DOHH2 (cell line): ENCODE measurements at regions not wholly inside any gene's neighbourhood (a gene's known extent, or its start where the extent isn't known, plus 50 kb on each side); places are given as distances from the start of the nearest gene placed in this dataset.

Experiments
- H3F3A ChIP-seq: fragments of 200-600 bp; sonication (generic), shearing (Covaris generic); 2 replicates; pipeline ENCODE4 v1.6.0; 2016; ENCODE audit warnings: antibody characterized with exemption, mild to moderate bottlenecking; ENCODE audit not compliant: control insufficient read depth, insufficient read depth
- H3K27ac ChIP-seq: fragments of 200-600 bp; sonication (generic); 2 replicates; pipeline ENCODE4 v1.5.1; 2014; ENCODE audit warnings: low read depth, mild to moderate bottlenecking, low read length, moderate library complexity
- H3K27me3 ChIP-seq: fragments of 200-600 bp; sonication (generic); 2 replicates; pipeline ENCODE4 v1.6.1; 2014; ENCODE audit warnings: mild to moderate bottlenecking, low read length, mixed read lengths; ENCODE audit not compliant: control insufficient read depth
- H3K36me3 ChIP-seq: fragments of 200-600 bp; sonication (generic); 2 replicates; pipeline ENCODE4 v1.6.1; 2014; ENCODE audit warnings: mild to moderate bottlenecking, low read length, moderate library complexity, mixed read lengths; ENCODE audit not compliant: control insufficient read depth
- H3K4me1 ChIP-seq: fragments of 200-600 bp; sonication (generic); 2 replicates; pipeline ENCODE4 v1.6.1; 2014; ENCODE audit warnings: mild to moderate bottlenecking, low read length, mixed read lengths; ENCODE audit not compliant: control insufficient read depth
- H3K4me2 ChIP-seq: fragments of 200-600 bp; sonication (generic); 2 replicates; pipeline ENCODE4 v1.6.0; 2014; ENCODE audit warnings: mild to moderate bottlenecking, low read length, moderate library complexity
- H3K4me3 ChIP-seq: fragments of 200-600 bp; sonication (generic); 2 replicates; pipeline ENCODE4 v1.5.1; 2014; ENCODE audit warnings: mild to moderate bottlenecking, low read length, mixed read lengths
- H3K79me2 ChIP-seq: fragments of 200-600 bp; sonication (generic); 2 replicates; pipeline ENCODE4 v1.6.1; 2014; ENCODE audit warnings: mild to moderate bottlenecking, low read length, mixed read lengths; ENCODE audit not compliant: control insufficient read depth
- H3K9me2 ChIP-seq: fragments of 200-600 bp; sonication (generic); replicated peaks from 2 replicates; pipeline ENCODE4 v1.6.1; 2014; ENCODE audit warnings: mild to moderate bottlenecking, low read length, mixed read lengths; ENCODE audit not compliant: control insufficient read depth
- H3K9me3 ChIP-seq: fragments of 200-600 bp; sonication (generic); 2 replicates; pipeline ENCODE4 v1.6.1; 2014; ENCODE audit warnings: antibody characterized with exemption, low read length, mixed read lengths; ENCODE audit not compliant: control insufficient read depth, insufficient read depth
- H4K20me1 ChIP-seq: fragments of 200-600 bp; sonication (generic); 2 replicates; pipeline ENCODE4 v1.6.0; 2014; ENCODE audit warnings: low read depth, mild to moderate bottlenecking, antibody characterized with exemption, low read length, moderate library complexity; ENCODE audit not compliant: control insufficient read depth, insufficient read depth
- EZH2phosphoT487 ChIP-seq: fragments of 200-600 bp; sonication (generic); IDR thresholded peaks from 2 replicates; pipeline ENCODE4 v1.6.1; 2017; ENCODE audit warnings: borderline replicate concordance, mild to moderate bottlenecking, antibody characterized with exemption, low read length, moderate library complexity, mixed read lengths
- TF ChIP-seq, protein P1 (sequence below): fragments of 200-600 bp; sonication (generic); IDR thresholded peaks from one replicate; pipeline ENCODE4 v1.5.1; 2014; ENCODE audit warnings: antibody characterized with exemption, mild to moderate bottlenecking, low read depth, low read length; ENCODE audit not compliant: poor library complexity, severe bottlenecking

DNA sequence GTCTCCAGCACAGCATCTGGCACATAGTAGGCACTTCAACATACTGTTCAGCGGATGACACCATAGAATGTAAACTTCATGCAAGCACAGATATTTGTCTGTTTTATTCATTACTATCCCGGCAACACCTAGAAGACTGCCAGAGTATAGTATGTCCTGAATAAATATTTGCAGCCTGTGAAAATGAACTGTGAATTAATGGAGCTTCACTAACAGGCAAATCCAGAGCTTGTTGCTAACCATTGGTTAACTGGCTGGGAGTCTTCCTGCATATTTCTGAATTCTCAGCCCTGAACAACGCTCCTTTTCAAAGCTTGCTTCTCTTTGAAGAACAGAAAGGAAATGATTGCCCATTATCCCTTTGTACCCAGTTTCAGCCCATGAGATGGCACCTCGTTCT, 243.3 kb upstream of the CRY1 start:
- no peaks in the 10 kb centered on the region for H3K36me3 ChIP-seq
- no peak overlapping the region for H3K4me2 ChIP-seq
- H3K9me3 ChIP-seq: no peaks in the 10 kb centered on the region
- TF ChIP-seq, protein P1, sequence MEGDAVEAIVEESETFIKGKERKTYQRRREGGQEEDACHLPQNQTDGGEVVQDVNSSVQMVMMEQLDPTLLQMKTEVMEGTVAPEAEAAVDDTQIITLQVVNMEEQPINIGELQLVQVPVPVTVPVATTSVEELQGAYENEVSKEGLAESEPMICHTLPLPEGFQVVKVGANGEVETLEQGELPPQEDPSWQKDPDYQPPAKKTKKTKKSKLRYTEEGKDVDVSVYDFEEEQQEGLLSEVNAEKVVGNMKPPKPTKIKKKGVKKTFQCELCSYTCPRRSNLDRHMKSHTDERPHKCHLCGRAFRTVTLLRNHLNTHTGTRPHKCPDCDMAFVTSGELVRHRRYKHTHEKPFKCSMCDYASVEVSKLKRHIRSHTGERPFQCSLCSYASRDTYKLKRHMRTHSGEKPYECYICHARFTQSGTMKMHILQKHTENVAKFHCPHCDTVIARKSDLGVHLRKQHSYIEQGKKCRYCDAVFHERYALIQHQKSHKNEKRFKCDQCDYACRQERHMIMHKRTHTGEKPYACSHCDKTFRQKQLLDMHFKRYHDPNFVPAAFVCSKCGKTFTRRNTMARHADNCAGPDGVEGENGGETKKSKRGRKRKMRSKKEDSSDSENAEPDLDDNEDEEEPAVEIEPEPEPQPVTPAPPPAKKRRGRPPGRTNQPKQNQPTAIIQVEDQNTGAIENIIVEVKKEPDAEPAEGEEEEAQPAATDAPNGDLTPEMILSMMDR: no peak
- TF ChIP-seq EZH2phosphoT487: no peak
- H3K27me3 ChIP-seq: no peaks in the 10 kb centered on the region; the same call in 1 of the 2 replicates
- H3K27ac ChIP-seq: no peak overlapping the region
- H3K9me2 ChIP-seq: no peaks in the 10 kb centered on the region
- H3F3A ChIP-seq: no peaks in the 10 kb centered on the region
- H4K20me1 ChIP-seq: no peaks in the 10 kb centered on the region
- H3K4me3 ChIP-seq: no peak overlapping the region
- no peaks in the 10 kb centered on the region for H3K4me1 ChIP-seq
- no peaks in the 10 kb centered on the region for H3K79me2 ChIP-seq

DNA sequence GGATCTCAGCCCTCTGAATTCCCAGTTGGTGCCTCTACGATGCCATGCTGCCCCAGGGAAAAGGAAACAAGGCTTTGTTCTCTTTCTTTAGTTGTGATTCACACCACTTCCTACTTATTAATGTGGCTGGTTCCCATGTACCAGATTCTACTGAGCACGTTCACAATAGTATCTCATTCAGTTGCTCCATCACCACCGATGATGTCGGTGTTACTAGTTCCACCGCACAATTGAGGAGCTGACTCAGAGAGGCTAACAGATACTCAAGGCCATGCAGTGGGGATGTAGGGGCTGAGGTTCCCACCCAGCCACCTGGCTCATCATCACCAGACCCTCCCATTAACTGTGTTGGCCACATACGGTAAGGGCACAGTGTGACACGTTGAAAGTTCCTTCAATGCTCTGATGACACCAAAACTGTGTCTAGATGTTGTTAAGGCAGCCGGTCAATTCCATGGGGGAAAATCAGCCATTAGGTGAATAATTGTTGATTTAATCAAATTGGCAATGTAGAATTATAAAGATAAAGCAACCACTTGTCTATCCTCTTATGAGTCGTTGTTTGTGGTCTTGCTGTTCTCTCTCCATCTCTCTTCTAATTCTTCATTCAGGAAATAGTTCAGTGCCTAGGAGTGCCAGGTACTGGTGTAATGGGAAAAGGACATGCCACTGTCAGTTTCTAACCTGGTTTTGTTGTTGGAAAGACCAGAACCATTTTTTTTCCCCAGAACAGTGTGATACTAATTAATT, 244.2 kb upstream of the CRY1 start:
- H3K9me3 ChIP-seq: no peaks in the 10 kb centered on the region
- no peaks in the 10 kb centered on the region for H3K79me2 ChIP-seq
- H3K4me1 ChIP-seq: no peaks in the 10 kb centered on the region
- H3K4me2 ChIP-seq: no peak overlapping the region
- no peaks in the 10 kb centered on the region for H3K36me3 ChIP-seq
- no peak overlapping the region for H3K4me3 ChIP-seq
- H4K20me1 ChIP-seq: no peaks in the 10 kb centered on the region
- H3K9me2 ChIP-seq: no peaks in the 10 kb centered on the region
- H3K27ac ChIP-seq: no peak overlapping the region
- no peak for TF ChIP-seq EZH2phosphoT487
- TF ChIP-seq, protein P1: no peak
- no peaks in the 10 kb centered on the region for H3F3A ChIP-seq
- H3K27me3 ChIP-seq: no peaks in the 10 kb centered on the region; the same call in 1 of the 2 replicates

DNA sequence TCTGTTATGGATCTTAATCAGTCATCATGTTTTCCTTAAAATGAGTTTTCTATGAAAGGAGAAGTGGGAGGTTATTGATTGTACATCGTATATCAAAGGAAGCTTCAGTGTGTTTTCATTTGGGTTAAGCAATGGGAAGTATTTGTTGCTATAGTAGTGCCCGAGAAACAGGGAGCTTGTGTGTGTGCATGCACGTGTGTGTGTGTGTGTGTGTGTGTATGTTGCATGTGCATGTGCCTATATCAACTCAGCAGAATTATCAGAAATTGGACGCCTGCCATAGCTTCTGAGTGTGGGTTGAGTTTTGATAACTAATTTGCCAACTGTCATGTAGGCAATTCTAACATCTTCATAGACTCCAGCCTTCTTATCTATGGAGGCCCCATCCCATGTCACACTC, 246.1 kb upstream of the CRY1 start:
- H3K79me2 ChIP-seq: no peaks in the 10 kb centered on the region
- H3K36me3 ChIP-seq: no peaks in the 10 kb centered on the region
- no peaks in the 10 kb centered on the region for H3K9me3 ChIP-seq
- no peaks in the 10 kb centered on the region for H3K27me3 ChIP-seq
- no peaks in the 10 kb centered on the region for H4K20me1 ChIP-seq
- TF ChIP-seq EZH2phosphoT487: no peak
- TF ChIP-seq, protein P1: no peak
- no peaks in the 10 kb centered on the region for H3K4me1 ChIP-seq
- no peaks in the 10 kb centered on the region for H3K9me2 ChIP-seq
- H3K4me2 ChIP-seq: no peak overlapping the region
- H3F3A ChIP-seq: no peaks in the 10 kb centered on the region
- no peak overlapping the region for H3K27ac ChIP-seq
- H3K4me3 ChIP-seq: no peak overlapping the region

DNA sequence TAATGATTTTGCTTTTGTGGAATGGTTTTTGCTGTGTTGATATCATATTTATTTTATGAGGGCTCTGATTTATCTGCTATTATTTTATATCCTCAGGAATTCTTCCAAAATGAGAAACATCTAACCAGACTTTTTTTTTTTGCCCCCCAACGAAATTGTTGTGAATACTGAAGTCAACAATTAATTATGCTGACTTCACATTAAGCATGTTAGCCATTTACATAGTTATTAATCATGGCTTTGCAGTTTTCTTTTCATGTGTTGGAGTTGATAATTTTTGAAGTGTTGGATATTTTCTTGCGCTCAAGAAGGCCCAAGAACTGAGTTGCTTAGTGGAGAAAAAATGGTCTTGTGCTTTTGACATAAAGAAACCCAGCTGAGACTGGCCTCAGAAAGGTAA, 246.6 kb upstream of the CRY1 start:
- H3K9me3 ChIP-seq: no peaks in the 10 kb centered on the region

More for the DNA sequence above, 246.6 kb upstream of the CRY1 start:
- Histone ChIP-seq H3K36me3 (no peaks in the 10 kb centered on the region), H3K27me3 (no peaks in the 10 kb centered on the region), H3K27ac (no peak overlapping the region), H3K4me1 (no peaks in the 10 kb centered on the region), H3K9me2 (no peaks in the 10 kb centered on the region), H3K4me2 (no peak overlapping the region), H4K20me1 (no peaks in the 10 kb centered on the region), H3F3A (no peaks in the 10 kb centered on the region), H3K79me2 (no peaks in the 10 kb centered on the region), H3K4me3 (no peak overlapping the region)
- TF ChIP-seq, protein P1: no peak
- TF ChIP-seq EZH2phosphoT487: no peak
